Stimulated activated CD4-positive, alpha-beta T cell treated with anti-CD3 and anti-CD28 coated beads, Interleukin-1b, Interleukin-23, amount 100 ng/mL, for 48 hours (primary cell): ENCODE measurements at regions not wholly inside any gene's neighbourhood (a gene's known extent, or its start where the extent isn't known, plus 50 kb on each side); places are given as distances from the start of the nearest gene placed in this dataset.
"Not testable (repeated sequence)": the region's sequence is repeated elsewhere in the genome, so short reads cannot be mapped to it uniquely, and the experiment has no call there.

ENCODE experiments used
- DNase-seq: peaks from one replicate; pipeline ENCODE4 v3.0.0-alpha.2; 2020

DNA sequence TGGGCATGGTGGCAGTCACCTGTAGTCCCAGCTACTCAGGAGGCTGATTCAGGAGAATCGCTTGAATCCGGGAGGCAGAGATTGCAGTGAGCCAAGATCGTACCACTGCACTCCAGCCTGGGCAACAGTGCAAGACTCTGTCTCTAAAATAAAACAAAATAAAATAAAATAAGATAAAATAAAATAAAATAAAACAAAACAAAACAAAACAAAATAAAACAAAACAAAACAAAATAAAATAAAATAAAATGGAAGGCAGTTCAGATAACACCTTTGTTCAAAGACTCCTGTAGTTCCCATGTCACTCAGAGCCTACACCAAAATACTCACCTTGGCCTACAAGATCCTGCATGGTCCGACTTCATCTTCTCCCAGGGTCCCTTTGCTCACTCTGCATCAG lies 61.3 kb downstream of the SYF2 start:
- DNase-seq, result not testable (repeated sequence)

DNA sequence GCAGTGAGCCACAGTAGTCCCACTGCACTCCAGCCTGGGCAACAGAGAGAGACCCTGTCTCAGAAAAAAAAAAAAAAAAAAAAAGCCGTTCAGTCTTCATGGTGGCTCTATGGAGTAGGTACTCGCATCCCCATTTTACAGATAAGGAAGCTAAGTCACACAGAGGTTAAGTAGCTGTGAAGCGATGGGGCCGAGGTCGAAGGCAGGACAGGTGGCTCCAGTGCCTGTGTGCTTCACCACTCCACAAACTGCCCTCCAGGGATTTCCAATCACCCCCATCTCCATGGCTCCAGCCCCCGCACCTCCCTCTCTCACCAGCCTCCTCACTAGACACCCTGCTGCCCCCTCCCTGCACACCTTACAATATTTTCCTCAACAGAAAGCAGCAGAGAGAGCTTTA lies 61.9 kb downstream of the SYF2 start:
- DNase-seq, result no peak

GRCh38 chr1:25169610-25170009 lies 62.7 kb downstream of the SYF2 start:
- DNase-seq, result no peak

- DNase-seq, result no peak
Observed at GRCh38 chr1:25169168-25169567, 63.1 kb downstream of the SYF2 start.

GRCh38 chr1:25168193-25169071 lies 63.9 kb downstream of the SYF2 start:
- DNase-seq, result no peak

GRCh38 chr1:25167269-25168192 lies 64.8 kb downstream of the SYF2 start:
- no peak for DNase-seq

- no peak for DNase-seq
Observed at GRCh38 chr1:25166847-25167246, 65.5 kb downstream of the SYF2 start.

DNA sequence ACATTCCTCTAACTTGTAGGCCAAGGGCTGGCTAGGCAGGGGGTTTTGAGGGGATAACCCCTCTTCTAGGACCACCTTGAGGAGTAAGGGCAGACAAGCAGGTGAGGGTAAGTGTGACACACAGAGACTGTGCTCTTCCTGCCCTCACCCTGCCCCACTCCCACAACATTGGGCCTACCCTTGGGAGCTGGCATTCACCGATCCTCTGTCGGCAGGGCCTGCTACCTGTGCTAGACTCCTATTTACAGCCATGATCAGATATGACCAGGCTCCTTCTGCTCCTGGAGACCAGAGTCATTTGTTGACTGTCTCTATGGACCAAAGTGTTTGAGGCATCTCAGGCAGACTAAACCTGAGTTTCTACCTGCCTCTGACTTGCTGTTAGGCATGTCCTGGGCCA lies 68.3 kb downstream of the SYF2 start:
- no peak for DNase-seq

DNA sequence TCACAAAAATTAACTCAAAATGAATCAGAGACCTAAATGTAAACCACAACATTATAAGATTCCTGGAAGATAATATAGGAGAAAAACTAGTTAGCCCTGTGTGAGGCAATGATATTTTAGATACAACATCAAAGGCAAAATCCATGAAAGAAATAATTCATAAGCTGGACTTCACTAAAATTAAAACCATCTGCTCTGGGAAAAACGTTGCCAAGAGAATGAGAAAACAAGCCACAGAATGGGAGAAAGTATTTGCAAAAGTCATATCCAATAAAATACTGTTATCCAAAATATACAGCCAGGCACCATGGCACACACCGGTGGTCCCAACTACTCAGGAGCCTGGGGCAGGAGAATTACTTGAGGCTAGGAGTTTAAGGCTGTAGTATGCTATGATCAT lies 70.3 kb downstream of the SYF2 start:
- DNase-seq, result no peak

DNA sequence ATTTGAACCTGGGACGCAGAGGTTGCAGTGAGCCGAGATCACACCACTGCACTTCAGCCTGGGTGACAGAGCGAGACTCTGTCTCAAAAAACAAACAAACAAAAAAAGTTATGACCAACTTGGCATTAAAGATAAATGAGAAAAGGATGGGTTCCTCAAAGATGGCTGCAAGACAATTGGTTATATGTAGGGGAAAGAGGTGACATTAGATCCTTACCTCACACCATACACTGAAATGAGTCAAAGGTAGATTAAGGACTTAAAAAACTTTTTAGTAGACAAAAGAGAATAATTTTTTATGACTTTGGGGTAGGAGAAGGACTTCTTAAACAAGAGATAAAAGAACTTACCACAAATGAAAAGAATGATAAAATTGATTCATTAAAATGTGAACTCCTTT lies 74.5 kb downstream of the SYF2 start:
- DNase-seq, result no peak

DNA sequence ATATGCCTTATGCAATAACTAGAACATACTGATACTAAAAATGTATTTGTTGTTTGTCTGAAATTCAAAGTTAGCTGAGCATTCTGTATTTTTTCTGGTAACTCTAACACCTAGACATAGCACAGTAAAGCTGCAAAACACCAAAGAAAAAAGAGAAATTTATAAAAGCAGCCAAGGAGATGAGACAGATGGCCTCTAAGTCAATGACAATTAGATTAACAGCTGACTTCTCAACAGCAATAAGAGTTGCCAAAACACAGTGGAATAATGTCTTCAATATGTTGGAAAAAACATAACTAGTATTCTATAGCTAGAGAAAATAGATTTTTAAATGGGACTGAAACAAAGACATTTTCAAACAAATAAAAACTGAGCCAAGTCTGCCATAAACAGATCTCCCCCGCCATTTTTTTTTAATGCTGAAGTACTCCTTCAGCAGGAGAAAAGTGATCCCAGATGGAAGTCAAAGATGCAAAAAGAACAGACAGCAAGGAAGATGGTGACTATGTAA lies 81.3 kb downstream of the SYF2 start:
- no peak for DNase-seq

DNA sequence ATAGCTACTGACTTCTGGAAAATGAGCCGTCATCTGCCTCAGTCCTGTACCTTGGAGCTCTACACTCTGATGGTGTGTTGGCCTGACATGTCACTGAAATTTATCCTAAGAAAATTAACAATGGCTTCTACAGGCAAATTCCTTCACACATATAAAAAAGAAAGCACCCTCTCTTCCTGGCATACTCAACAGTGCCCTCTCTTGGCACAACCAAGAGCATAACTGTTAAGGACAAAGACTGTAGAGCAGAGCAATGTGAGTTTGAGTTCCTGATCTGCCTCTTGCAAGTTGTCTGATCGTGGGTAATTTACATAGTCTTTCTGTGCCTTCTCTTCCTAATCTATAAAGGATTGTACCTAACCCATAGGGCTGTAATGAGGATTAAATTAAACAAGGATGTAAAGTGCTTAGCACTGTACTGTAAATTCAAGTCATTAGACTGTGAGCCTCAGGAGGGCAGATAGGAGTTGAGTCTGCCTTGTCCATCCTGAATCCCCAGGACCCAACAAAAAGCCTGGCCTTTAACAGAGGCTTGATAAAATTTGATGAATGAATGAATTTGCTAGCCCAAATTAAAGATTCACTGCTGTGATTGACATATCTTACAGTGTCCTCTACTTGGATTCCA lies 83.5 kb downstream of the SYF2 start:
- no peak for DNase-seq

DNA sequence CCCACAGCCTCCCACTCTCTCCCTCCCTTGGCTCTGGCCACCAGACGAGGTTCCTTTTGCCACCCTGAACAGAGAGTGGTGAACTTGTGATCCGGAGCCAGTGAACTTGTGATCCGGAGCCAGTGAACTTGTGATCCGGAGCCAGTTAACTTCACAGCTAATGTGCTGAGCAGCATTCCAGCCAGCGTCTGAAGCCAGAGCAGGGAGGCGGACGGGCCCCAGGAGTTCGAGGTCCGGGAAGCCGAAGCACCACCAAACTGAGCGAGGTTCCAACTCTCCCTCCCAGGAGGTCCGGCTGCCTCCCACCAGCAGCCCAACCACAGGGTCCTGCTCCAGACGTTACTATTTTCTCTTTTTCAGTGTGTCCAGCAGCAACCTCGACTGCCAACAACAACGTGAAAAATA lies 85.8 kb downstream of the SYF2 start:
- no peak for DNase-seq

- DNase-seq, result no peak
Observed at GRCh38 chr1:25145775-25146393, 86.4 kb downstream of the SYF2 start.

DNA sequence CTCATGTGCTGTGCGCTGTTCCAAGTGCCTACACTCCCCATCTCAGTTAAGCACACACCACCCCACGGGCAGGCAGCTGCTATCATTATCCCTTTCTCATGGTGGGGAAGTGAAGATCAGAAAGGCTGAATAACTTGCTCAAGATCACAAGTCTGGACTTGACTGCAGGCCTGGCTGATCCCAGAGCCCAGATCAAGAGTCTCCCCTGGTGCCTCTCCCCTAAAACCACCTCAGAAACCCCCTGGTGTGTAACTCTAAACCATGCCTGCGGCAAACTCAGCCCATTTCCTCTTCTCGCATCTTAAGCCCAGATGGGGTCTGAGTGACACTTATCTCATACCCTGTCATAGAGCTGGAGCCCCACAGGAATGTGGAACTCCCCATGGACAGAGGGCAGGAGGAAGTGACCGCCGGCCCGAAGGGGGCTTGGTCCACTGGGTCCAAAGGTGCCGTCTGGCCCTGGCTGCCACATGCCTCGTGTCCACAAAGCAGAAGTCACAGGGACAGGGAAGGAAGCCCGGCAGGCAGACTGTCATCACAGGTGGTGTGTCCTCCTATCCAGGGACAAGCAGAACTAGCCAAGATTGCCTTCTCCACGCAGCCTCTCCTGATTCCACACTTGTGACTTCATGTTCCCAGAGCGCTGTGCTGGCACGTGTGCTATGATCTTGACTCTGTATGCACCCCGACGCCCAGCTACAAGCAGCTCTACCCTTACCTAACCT lies 92.1 kb downstream of the SYF2 start:
- DNase-seq, result no peak

GRCh38 chr1:25137521-25138395 lies 94.5 kb downstream of the SYF2 start:
- DNase-seq, result no peak

GRCh38 chr1:25137106-25137505 lies 95.2 kb downstream of the SYF2 start:
- no peak for DNase-seq

GRCh38 chr1:25135909-25136308 lies 96.4 kb downstream of the SYF2 start:
- no peak for DNase-seq

DNA sequence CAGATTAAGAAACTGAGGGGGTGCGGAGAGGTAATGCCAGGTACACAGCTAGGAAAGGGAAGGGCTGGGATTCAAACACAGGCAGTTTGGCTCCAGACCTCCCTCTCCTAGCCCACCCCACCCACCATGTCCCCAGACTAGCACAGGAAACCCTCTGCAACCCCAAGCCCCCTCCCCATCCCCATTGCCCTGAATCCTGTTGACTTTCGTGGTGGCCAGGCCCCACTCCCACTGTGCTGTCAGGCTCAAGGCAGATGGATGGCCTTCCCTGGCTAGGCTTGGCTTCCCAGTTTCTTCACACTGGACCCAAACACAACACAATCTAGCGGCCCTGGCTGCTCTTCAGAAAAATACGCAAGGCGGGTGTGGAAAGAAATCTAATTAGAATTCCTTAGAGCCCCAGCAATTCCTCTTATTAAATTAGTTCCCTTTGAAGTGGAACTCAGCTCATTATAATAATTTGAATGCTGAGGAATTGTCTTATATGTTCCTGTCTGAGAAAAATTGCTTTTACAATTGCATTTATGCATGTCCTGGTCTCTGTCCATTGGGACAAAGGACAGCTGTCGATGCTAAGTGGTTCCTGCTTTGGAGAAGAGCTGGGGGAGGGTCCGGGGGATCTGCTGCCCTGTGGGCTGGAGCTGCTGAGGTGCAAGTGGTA lies 97.4 kb downstream of the SYF2 start:
- DNase-seq, result no peak

DNA sequence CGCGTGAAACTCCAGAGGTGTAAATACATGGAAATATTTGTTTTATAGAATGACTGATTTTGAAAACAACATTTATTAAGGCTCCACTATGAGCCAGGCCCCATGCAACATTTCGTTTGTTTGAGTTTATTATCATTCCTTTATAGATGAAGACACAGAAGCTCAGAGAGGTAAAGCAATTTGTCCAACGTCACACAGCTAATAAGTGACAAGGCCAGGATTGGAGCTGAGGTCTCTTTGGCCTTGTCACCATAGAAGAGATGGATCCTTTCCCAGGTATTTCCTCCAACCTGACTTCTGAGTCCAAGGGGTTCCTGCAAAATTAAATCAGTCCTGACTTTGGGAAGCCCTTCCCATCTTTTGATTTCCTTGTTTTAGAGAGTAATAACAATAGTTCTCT lies 98.0 kb downstream of the SYF2 start:
- no peak for DNase-seq
